Liver (tissue), 8 donors: ENCODE measurements at regions not wholly inside any gene's neighbourhood (a gene's known extent, or its start where the extent isn't known, plus 50 kb on each side); places are given as distances from the start of the nearest gene placed in this dataset.

Source experiments
- DNase-seq: peaks from one replicate; pipeline ENCODE4 v3.0.0-alpha.2; 2017; ENCODE audit warnings: low spot score
- H3K27ac ChIP-seq, 2 donors: one replicate each; pipeline ENCODE4 v1.7.0; 2013; ENCODE audit warnings: inconsistent platforms in 2 of 2, low read length in 2 of 2, control low read depth in 1 of 2, low read depth in 1 of 2, mild to moderate bottlenecking in 1 of 2
- H3K27me3 ChIP-seq, 4 donors: one replicate each; pipeline versions ENCODE4 v1.6.1 to v1.7.0; 2013; ENCODE audit warnings: low read length in 3 of 4, inconsistent platforms in 1 of 4, mild to moderate bottlenecking in 1 of 4, moderate library complexity in 1 of 4; ENCODE audit not compliant: control insufficient read depth in 4 of 4, insufficient read depth in 4 of 4
- H3K36me3 ChIP-seq, 4 donors: one replicate each; pipeline versions ENCODE4 v1.6.1 to v1.7.0; 2013; ENCODE audit warnings: low read length in 3 of 4, mild to moderate bottlenecking in 3 of 4, low read depth in 1 of 4, moderate library complexity in 1 of 4; ENCODE audit not compliant: control insufficient read depth in 4 of 4, insufficient read depth in 3 of 4
- H3K4me1 ChIP-seq, 4 donors: one replicate each; pipeline versions ENCODE4 v1.6.1 to v1.7.0; 2013; ENCODE audit warnings: low read length in 3 of 4, mild to moderate bottlenecking in 3 of 4, moderate library complexity in 1 of 4; ENCODE audit not compliant: control insufficient read depth in 4 of 4, insufficient read depth in 4 of 4
- H3K4me3 ChIP-seq, 3 donors: one replicate each; pipeline versions ENCODE4 v1.6.1 to v1.7.0; 2013; ENCODE audit warnings: low read length in 3 of 3, control low read depth in 1 of 3, low read depth in 1 of 3, mild to moderate bottlenecking in 1 of 3
- H3K9ac ChIP-seq, 2 donors: one replicate each; pipeline ENCODE4 v1.7.0; 2013; ENCODE audit warnings: low read length in 2 of 2, mild to moderate bottlenecking in 2 of 2, moderate library complexity in 2 of 2, control low read depth in 1 of 2, low read depth in 1 of 2
- H3K9me3 ChIP-seq, 4 donors: one replicate each; pipeline versions ENCODE4 v1.6.1 to v1.7.0; 2013; ENCODE audit warnings: low read length in 3 of 4; ENCODE audit not compliant: control insufficient read depth in 4 of 4
- CTCF ChIP-seq: fragments of 150-350 bp; IDR thresholded peaks from 2 replicates; pipeline ENCODE4 v1.5.1; 2017; ENCODE audit warnings: improper control_type of control experiment, low read depth, low read length; ENCODE audit not compliant: missing input control
- EGR1 ChIP-seq, 2 donors: IDR thresholded peaks; 2 replicates each; pipeline ENCODE4 v1.6.1; 2016 to 2018; ENCODE audit warnings: antibody characterized with exemption in 2 of 2, low read depth in 2 of 2
- FOXA1 ChIP-seq: IDR thresholded peaks from 2 replicates; pipeline ENCODE4 v1.6.1; 2016; ENCODE audit warnings: antibody characterized with exemption
- FOXA2 ChIP-seq: IDR thresholded peaks from 2 replicates; pipeline ENCODE4 v1.6.1; 2016; ENCODE audit warnings: antibody characterized with exemption
- GABPA ChIP-seq, 2 donors: IDR thresholded peaks in 1 of 2; conservative IDR thresholded peaks in 1 of 2; 2 replicates each; pipeline ENCODE4 v1.6.1; 2016; ENCODE audit warnings: antibody characterized with exemption in 2 of 2, mild to moderate bottlenecking in 1 of 2, moderate library complexity in 1 of 2
- HNF4A ChIP-seq, 2 donors: conservative IDR thresholded peaks; 2 replicates each; pipeline ENCODE4 v1.6.1; 2016; ENCODE audit warnings: antibody characterized with exemption in 2 of 2, mild to moderate bottlenecking in 2 of 2
- HNF4G ChIP-seq: IDR thresholded peaks from 2 replicates; pipeline ENCODE4 v1.6.1; 2016; ENCODE audit warnings: antibody characterized with exemption
- JUND ChIP-seq, 2 donors: IDR thresholded peaks; 2 replicates each; pipeline ENCODE4 v1.6.1; 2016; ENCODE audit warnings: antibody characterized with exemption in 2 of 2
- NR2F2 ChIP-seq: IDR thresholded peaks from 2 replicates; pipeline ENCODE4 v1.6.1; 2016; ENCODE audit warnings: antibody characterized with exemption
- RAD21 ChIP-seq, 2 donors: IDR thresholded peaks; 2 replicates each; pipeline ENCODE4 v1.6.1; 2016; ENCODE audit warnings: antibody characterized with exemption in 2 of 2, mild to moderate bottlenecking in 2 of 2
- REST ChIP-seq: IDR thresholded peaks from 2 replicates; pipeline ENCODE4 v1.6.1; 2016; ENCODE audit warnings: antibody characterized with exemption, mild to moderate bottlenecking
- RXRA ChIP-seq, 2 donors: IDR thresholded peaks; 2 replicates each; pipeline ENCODE4 v1.6.1; 2017 to 2018; ENCODE audit warnings: antibody characterized with exemption in 2 of 2, mild to moderate bottlenecking in 1 of 2
- SP1 ChIP-seq: IDR thresholded peaks from 2 replicates; pipeline ENCODE4 v1.6.1; 2018; ENCODE audit warnings: antibody characterized with exemption, mild to moderate bottlenecking
- TAF1 ChIP-seq: conservative IDR thresholded peaks from 2 replicates; pipeline ENCODE4 v1.6.1; 2016; ENCODE audit warnings: antibody characterized with exemption, mild to moderate bottlenecking
- YY1 ChIP-seq: IDR thresholded peaks from 2 replicates; pipeline ENCODE4 v1.6.1; 2016; ENCODE audit warnings: antibody characterized with exemption, mild to moderate bottlenecking
- WGBS: extraction: QIAGEN DNeasy Blood & Tissue Kit; methylation state at CpG from one replicate; pipeline ENCODE4 v1.1.7; 2013; 5-methylcytosine and 5-hydroxymethylcytosine counted together
- TF ChIP-seq, protein P1 (sequence below): IDR thresholded peaks from 2 replicates; pipeline ENCODE4 v1.6.1; 2016; ENCODE audit warnings: antibody characterized with exemption
- TF ChIP-seq, protein P2 (sequence below): IDR thresholded peaks from 2 replicates; pipeline ENCODE4 v1.6.1; 2016; ENCODE audit warnings: antibody characterized with exemption
- donor health status: healthy.
- donor health status: healthy.
- donor health status: healthy.
- donor health status: healthy.
- donor health status: healthy.

- no peak for TF ChIP-seq CTCF
- TF ChIP-seq JUND (IDR thresholded peaks at IDR 0.05) = no peak
- no peak for TF ChIP-seq SP1
- no peak for TF ChIP-seq HNF4A (conservative IDR thresholded peaks at IDR 0.05)
- TF ChIP-seq TAF1 = no peak
- no peak for TF ChIP-seq RXRA (IDR thresholded peaks at IDR 0.05)
- TF ChIP-seq FOXA1 = no peak
- TF ChIP-seq YY1 = no peak
- TF ChIP-seq EGR1 (IDR thresholded peaks at IDR 0.05; ENCODE audit: low read depth in 2 of 2) = no peak
- TF ChIP-seq, protein P1, sequence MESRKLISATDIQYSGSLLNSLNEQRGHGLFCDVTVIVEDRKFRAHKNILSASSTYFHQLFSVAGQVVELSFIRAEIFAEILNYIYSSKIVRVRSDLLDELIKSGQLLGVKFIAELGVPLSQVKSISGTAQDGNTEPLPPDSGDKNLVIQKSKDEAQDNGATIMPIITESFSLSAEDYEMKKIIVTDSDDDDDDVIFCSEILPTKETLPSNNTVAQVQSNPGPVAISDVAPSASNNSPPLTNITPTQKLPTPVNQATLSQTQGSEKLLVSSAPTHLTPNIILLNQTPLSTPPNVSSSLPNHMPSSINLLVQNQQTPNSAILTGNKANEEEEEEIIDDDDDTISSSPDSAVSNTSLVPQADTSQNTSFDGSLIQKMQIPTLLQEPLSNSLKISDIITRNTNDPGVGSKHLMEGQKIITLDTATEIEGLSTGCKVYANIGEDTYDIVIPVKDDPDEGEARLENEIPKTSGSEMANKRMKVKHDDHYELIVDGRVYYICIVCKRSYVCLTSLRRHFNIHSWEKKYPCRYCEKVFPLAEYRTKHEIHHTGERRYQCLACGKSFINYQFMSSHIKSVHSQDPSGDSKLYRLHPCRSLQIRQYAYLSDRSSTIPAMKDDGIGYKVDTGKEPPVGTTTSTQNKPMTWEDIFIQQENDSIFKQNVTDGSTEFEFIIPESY = no peak
- DNase-seq = no peak
- Histone ChIP-seq H3K27me3 (peaks cover 0 to 2% (median 0%) of the 10 kb centered on the region in 4 donors), H3K36me3 (no peaks in the 10 kb centered on the region), H3K9me3 (no peaks in the 10 kb centered on the region), H3K27ac (no peak overlapping the region), H3K9ac (no peak overlapping the region), H3K4me1 (no peaks in the 10 kb centered on the region), H3K4me3 (no peak overlapping the region)
- 40% methylated on average over 11 of the region's 11 CpGs for WGBS
Measured at GRCh38 chr20:51230727-51231126, 207.8 kb upstream of the KCNG1 start.

DNA sequence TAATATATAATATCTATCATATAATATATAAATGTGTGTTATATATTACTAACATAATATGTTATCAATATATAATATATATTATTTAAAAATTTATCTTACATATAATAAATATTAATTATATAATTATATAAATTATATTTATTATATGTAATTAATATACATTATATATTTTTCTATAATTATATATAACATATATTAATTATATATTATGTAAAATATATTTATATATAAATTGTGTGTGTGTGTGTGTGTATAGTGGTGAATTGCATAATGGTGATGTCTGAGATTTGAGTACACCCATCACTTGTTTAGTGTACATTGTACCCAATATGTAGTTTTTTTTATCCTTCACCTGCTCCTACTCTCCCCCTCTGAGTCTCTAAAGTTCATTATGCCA is 205.9 kb upstream of the KCNG1 start:
- Histone ChIP-seq H3K4me3 (no peak overlapping the region), H3K36me3 (no peaks in the 10 kb centered on the region), H3K27ac (no peak overlapping the region), H3K27me3 (peaks cover 0 to 2% (median 0%) of the 10 kb centered on the region in 4 donors), H3K4me1 (no peaks in the 10 kb centered on the region), H3K9me3 (no peaks in the 10 kb centered on the region), H3K9ac (no peak overlapping the region)
- no peak for DNase-seq
- no peak for TF ChIP-seq NR2F2
- TF ChIP-seq YY1 = no peak
- TF ChIP-seq SP1 = no peak
- TF ChIP-seq GABPA (IDR thresholded peaks at IDR 0.05 in 1 of 2, conservative IDR thresholded peaks at IDR 0.05 in 1 of 2) = no peak
- no peak for TF ChIP-seq EGR1 (IDR thresholded peaks at IDR 0.05; ENCODE audit: low read depth in 2 of 2)
- TF ChIP-seq JUND (IDR thresholded peaks at IDR 0.05) = no peak
- TF ChIP-seq, protein P1 = no peak
- no peak for TF ChIP-seq RAD21 (IDR thresholded peaks at IDR 0.05)
- no peak for TF ChIP-seq REST
- TF ChIP-seq HNF4A (conservative IDR thresholded peaks at IDR 0.05) = no peak
- TF ChIP-seq TAF1 = no peak
- TF ChIP-seq FOXA1 = no peak
- no peak for TF ChIP-seq CTCF
- no peak for TF ChIP-seq FOXA2
- no peak for TF ChIP-seq RXRA (IDR thresholded peaks at IDR 0.05)
- no peak for TF ChIP-seq HNF4G
- TF ChIP-seq, protein P2, sequence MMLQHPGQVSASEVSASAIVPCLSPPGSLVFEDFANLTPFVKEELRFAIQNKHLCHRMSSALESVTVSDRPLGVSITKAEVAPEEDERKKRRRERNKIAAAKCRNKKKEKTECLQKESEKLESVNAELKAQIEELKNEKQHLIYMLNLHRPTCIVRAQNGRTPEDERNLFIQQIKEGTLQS = no peak
